Fibroblast of skin of right biceps (primary cell): ENCODE measurements at regions not wholly inside any gene's neighbourhood (a gene's known extent, or its start where the extent isn't known, plus 50 kb on each side); places are given as distances from the start of the nearest gene placed in this dataset.
A peak's percentile ranks its signal among the peaks of the same experiment; 100 is the strongest.

Experiments
- DNase-seq: peaks from one replicate; pipeline ENCODE4 v3.0.0-alpha.2; 2013

- DNase-seq = no peak
Observed at GRCh38 chr21:26412885-26413284, 160.2 kb downstream of the CYYR1 start.

GRCh38 chr21:26409735-26410134 is 163.4 kb downstream of the CYYR1 start:
- DNase-seq = peak; percentile 37

- DNase-seq = peak; percentile 58
Observed at GRCh38 chr21:26408511-26408910, 164.6 kb downstream of the CYYR1 start.

- no peak for DNase-seq
Observed at GRCh38 chr21:26406526-26406925, 166.6 kb downstream of the CYYR1 start.

- DNase-seq = peak; percentile 91
Observed at GRCh38 chr21:26405735-26406361, 167.2 kb downstream of the CYYR1 start.

GRCh38 chr21:26405071-26405470 is 168.0 kb downstream of the CYYR1 start:
- DNase-seq = peak; percentile 82

GRCh38 chr21:26404288-26404687 is 168.8 kb downstream of the CYYR1 start:
- no peak for DNase-seq

GRCh38 chr21:26403321-26403720 is 169.8 kb downstream of the CYYR1 start:
- DNase-seq = no peak

GRCh38 chr21:26397545-26397944 is 175.5 kb downstream of the CYYR1 start:
- DNase-seq = no peak

GRCh38 chr21:26394341-26394740 is 178.7 kb downstream of the CYYR1 start:
- peak; percentile 23 for DNase-seq

- no peak for DNase-seq
Observed at GRCh38 chr21:26391166-26391565, 181.9 kb downstream of the CYYR1 start.

- peak; percentile 94 for DNase-seq
Observed at GRCh38 chr21:26389971-26390641, 183.0 kb downstream of the CYYR1 start.

- peak; percentile 78 for DNase-seq
Observed at GRCh38 chr21:26388731-26389231, 184.3 kb downstream of the CYYR1 start.

- peak; percentile 68 for DNase-seq
Observed at GRCh38 chr21:26385721-26386120, 187.4 kb downstream of the CYYR1 start.

- no peak for DNase-seq
Observed at GRCh38 chr21:26379561-26379960, 193.5 kb downstream of the CYYR1 start.

GRCh38 chr21:26377111-26377694 is 195.9 kb downstream of the CYYR1 start:
- DNase-seq = no peak

GRCh38 chr21:26374817-26375216 is 198.3 kb downstream of the CYYR1 start:
- no peak for DNase-seq

- DNase-seq = no peak
Observed at GRCh38 chr21:26368591-26369320, 198.2 kb upstream of the APP start.

- peak; percentile 47 for DNase-seq
Observed at GRCh38 chr21:26366781-26367180, 196.2 kb upstream of the APP start.

GRCh38 chr21:26365849-26366248 is 195.3 kb upstream of the APP start:
- DNase-seq = no peak

GRCh38 chr21:26351661-26352060 is 181.1 kb upstream of the APP start:
- DNase-seq = no peak

- DNase-seq = no peak
Observed at GRCh38 chr21:26332867-26333266, 162.3 kb upstream of the APP start.

GRCh38 chr21:26331205-26331980 is 160.8 kb upstream of the APP start:
- no peak for DNase-seq
